Skeletal muscle tissue (tissue), 3 donors: ENCODE measurements at regions not wholly inside any gene's neighbourhood (a gene's known extent, or its start where the extent isn't known, plus 50 kb on each side); places are given as distances from the start of the nearest gene placed in this dataset.
"Not testable (repeated sequence)": the region's sequence is repeated elsewhere in the genome, so short reads cannot be mapped to it uniquely, and the experiment has no call there.

ENCODE experiments used
- H3K27ac ChIP-seq: one replicate; pipeline ENCODE4 v1.7.0; 2013; ENCODE audit warnings: mild to moderate bottlenecking, low read depth, low read length, inconsistent platforms
- H3K27me3 ChIP-seq, 3 donors: one replicate each; pipeline ENCODE4 v1.7.0; 2013; ENCODE audit warnings: low read length in 3 of 3; ENCODE audit not compliant: control insufficient read depth in 3 of 3, insufficient read depth in 3 of 3
- H3K36me3 ChIP-seq, 3 donors: one replicate each; pipeline ENCODE4 v1.7.0; 2013; ENCODE audit warnings: low read length in 3 of 3; ENCODE audit not compliant: control insufficient read depth in 3 of 3, insufficient read depth in 3 of 3
- H3K4me1 ChIP-seq, 3 donors: one replicate each; pipeline ENCODE4 v1.7.0; 2013; ENCODE audit warnings: low read length in 3 of 3, mild to moderate bottlenecking in 3 of 3; ENCODE audit not compliant: control insufficient read depth in 3 of 3, insufficient read depth in 3 of 3
- H3K4me3 ChIP-seq, 3 donors: one replicate each; pipeline ENCODE4 v1.7.0; 2013; ENCODE audit warnings: low read length in 3 of 3
- H3K9ac ChIP-seq, 3 donors: one replicate each; pipeline ENCODE4 v1.7.0; 2013; ENCODE audit warnings: low read length in 3 of 3, mild to moderate bottlenecking in 3 of 3, moderate library complexity in 2 of 3, low read depth in 1 of 3
- H3K9me3 ChIP-seq, 3 donors: one replicate each; pipeline ENCODE4 v1.7.0; 2013; ENCODE audit warnings: low read length in 3 of 3; ENCODE audit not compliant: control insufficient read depth in 3 of 3
- donor health status: Osteomylitis.

- Histone ChIP-seq H3K4me1 (peaks cover 0 to 5% (median 4%) of the 10 kb centered on the region in 3 donors), H3K9me3 (peaks cover 0 to 3% (median 1%) of the 10 kb centered on the region in 3 donors), H3K36me3 (no peaks in the 10 kb centered on the region), H3K4me3 (no peak overlapping the region), H3K27ac (no peak overlapping the region), H3K9ac (no peak overlapping the region), H3K27me3 (no peaks in the 10 kb centered on the region)
Measured at GRCh38 chr2:236826606-236827156, 257.1 kb downstream of the ACKR3 start.

GRCh38 chr2:236827997-236828396 is 257.7 kb upstream of the COPS8 start:
- H3K4me1 ChIP-seq = peaks cover 0 to 5% (median 4%) of the 10 kb centered on the region in 3 donors
- H3K27ac ChIP-seq = no peak overlapping the region
- H3K9ac ChIP-seq = no peak overlapping the region

GRCh38 chr2:236828820-236829219 is 256.9 kb upstream of the COPS8 start:
- no peaks in the 10 kb centered on the region for H3K27me3 ChIP-seq
- H3K27ac ChIP-seq = no peak overlapping the region
- H3K9ac ChIP-seq = no peak overlapping the region
- no peaks in the 10 kb centered on the region for H3K36me3 ChIP-seq
- no peak overlapping the region for H3K4me3 ChIP-seq
- H3K4me1 ChIP-seq = peaks cover 0 to 5% (median 4%) of the 10 kb centered on the region in 3 donors
- H3K9me3 ChIP-seq = no peaks in the 10 kb centered on the region

More at GRCh38 chr2:236827997-236828396, 257.7 kb upstream of the COPS8 start:
- H3K9me3 ChIP-seq = no peaks in the 10 kb centered on the region
- no peaks in the 10 kb centered on the region for H3K27me3 ChIP-seq
- no peaks in the 10 kb centered on the region for H3K36me3 ChIP-seq
- no peak overlapping the region for H3K4me3 ChIP-seq

GRCh38 chr2:236830926-236831325 is 254.8 kb upstream of the COPS8 start:
- Histone ChIP-seq H3K36me3 (no peaks in the 10 kb centered on the region), H3K9ac (no peak overlapping the region), H3K4me3 (no peak overlapping the region), H3K4me1 (peaks cover 0 to 2% (median 0%) of the 10 kb centered on the region in 3 donors), H3K27me3 (no peaks in the 10 kb centered on the region), H3K9me3 (no peaks in the 10 kb centered on the region), H3K27ac (peak overlapping the region; percentile 22)

- H3K27me3 ChIP-seq = no peaks in the 10 kb centered on the region
- H3K36me3 ChIP-seq = no peaks in the 10 kb centered on the region
- peaks cover 0 to under 1% (median 0%) of the 10 kb centered on the region in 3 donors for H3K4me1 ChIP-seq
- H3K9me3 ChIP-seq = no peaks in the 10 kb centered on the region
- H3K9ac ChIP-seq = no peak overlapping the region
- no peak overlapping the region for H3K4me3 ChIP-seq
- no peak overlapping the region for H3K27ac ChIP-seq
Measured at GRCh38 chr2:236831698-236832097, 254.0 kb upstream of the COPS8 start.

- Histone ChIP-seq H3K9ac (no peak overlapping the region), H3K4me1 (no peaks in the 10 kb centered on the region)
Measured at GRCh38 chr2:236833501-236834073, 252.1 kb upstream of the COPS8 start.

GRCh38 chr2:236834284-236834683 is 251.4 kb upstream of the COPS8 start:
- Histone ChIP-seq H3K9ac (no peak overlapping the region), H3K4me3 (no peak overlapping the region), H3K27me3 (no peaks in the 10 kb centered on the region), H3K4me1 (no peaks in the 10 kb centered on the region), H3K27ac (no peak overlapping the region), H3K36me3 (no peaks in the 10 kb centered on the region), H3K9me3 (no peaks in the 10 kb centered on the region)

More at GRCh38 chr2:236833501-236834073, 252.1 kb upstream of the COPS8 start:
- no peak overlapping the region for H3K4me3 ChIP-seq
- H3K27ac ChIP-seq = no peak overlapping the region
- H3K27me3 ChIP-seq = no peaks in the 10 kb centered on the region
- no peaks in the 10 kb centered on the region for H3K36me3 ChIP-seq
- H3K9me3 ChIP-seq = no peaks in the 10 kb centered on the region

- Histone ChIP-seq H3K9ac (no peak overlapping the region), H3K4me3 (no peak overlapping the region), H3K36me3 (no peaks in the 10 kb centered on the region), H3K4me1 (peaks cover 0 to 1% (median 0%) of the 10 kb centered on the region in 3 donors), H3K27me3 (no peaks in the 10 kb centered on the region), H3K27ac (no peak overlapping the region), H3K9me3 (no peaks in the 10 kb centered on the region)
Measured at GRCh38 chr2:236835307-236836024, 250.2 kb upstream of the COPS8 start.

- not testable (repeated sequence) for H3K27ac ChIP-seq, H3K9ac ChIP-seq, H3K36me3 ChIP-seq, H3K4me1 ChIP-seq, H3K27me3 ChIP-seq, H3K4me3 ChIP-seq, H3K9me3 ChIP-seq
Measured at GRCh38 chr2:236836028-236836427, 249.7 kb upstream of the COPS8 start.

GRCh38 chr2:236840215-236840614 is 245.5 kb upstream of the COPS8 start:
- Histone ChIP-seq H3K27ac (peak overlapping the region; percentile 42), H3K36me3 (no peaks in the 10 kb centered on the region), H3K27me3 (no peaks in the 10 kb centered on the region), H3K4me1 (peaks cover 0 to 3% (median 0%) of the 10 kb centered on the region in 3 donors), H3K9me3 (no peaks in the 10 kb centered on the region), H3K4me3 (no peak overlapping the region), H3K9ac (no peak overlapping the region)
